ENCODE measurements at regions not wholly inside any gene's neighbourhood (a gene's known extent, or its start where the extent isn't known, plus 50 kb on each side); places are given as distances from the start of the nearest gene placed in this dataset.

GRCh38 chr2:43130548-43130875, 95.9 kb downstream of the ZFP36L2 start:
- no peak for TF ChIP-seq CTCF (IDR thresholded peaks at IDR 0.05; ENCODE audit: low read depth, low read length, poor library complexity, severe bottlenecking)
- TF ChIP-seq EZH2phosphoT487 (IDR thresholded peaks at IDR 0.05; ENCODE audit: borderline replicate concordance, low read length), result no peak
